ENCODE measurements at regions not wholly inside any gene's neighbourhood (a gene's known extent, or its start where the extent isn't known, plus 50 kb on each side); places are given as distances from the start of the nearest gene placed in this dataset.
A peak's percentile ranks its signal among the peaks of the same experiment; 100 is the strongest.

DNA sequence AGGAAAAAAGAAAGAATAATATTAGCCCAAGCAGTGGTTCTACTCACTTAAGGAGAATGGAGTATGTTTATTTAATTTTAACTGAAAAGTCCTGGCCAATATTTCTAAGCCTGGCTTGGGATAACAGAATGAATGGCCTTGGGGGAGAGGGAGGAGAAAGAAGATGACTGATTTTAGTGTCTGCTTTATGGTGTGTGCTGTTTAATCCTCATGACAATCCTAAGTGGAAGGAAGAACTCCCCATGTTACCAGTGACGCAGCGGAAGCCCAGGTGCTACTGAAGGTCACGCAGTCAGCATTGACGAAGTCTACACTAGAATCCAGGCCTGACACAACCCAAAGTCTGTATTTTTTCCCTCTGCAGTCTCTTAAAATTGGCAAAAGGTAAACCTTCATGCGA lies 50.5 kb downstream of the PALM2AKAP2 start:
- DNase-seq (ENCODE audit: low spot score) = no peak

DNA sequence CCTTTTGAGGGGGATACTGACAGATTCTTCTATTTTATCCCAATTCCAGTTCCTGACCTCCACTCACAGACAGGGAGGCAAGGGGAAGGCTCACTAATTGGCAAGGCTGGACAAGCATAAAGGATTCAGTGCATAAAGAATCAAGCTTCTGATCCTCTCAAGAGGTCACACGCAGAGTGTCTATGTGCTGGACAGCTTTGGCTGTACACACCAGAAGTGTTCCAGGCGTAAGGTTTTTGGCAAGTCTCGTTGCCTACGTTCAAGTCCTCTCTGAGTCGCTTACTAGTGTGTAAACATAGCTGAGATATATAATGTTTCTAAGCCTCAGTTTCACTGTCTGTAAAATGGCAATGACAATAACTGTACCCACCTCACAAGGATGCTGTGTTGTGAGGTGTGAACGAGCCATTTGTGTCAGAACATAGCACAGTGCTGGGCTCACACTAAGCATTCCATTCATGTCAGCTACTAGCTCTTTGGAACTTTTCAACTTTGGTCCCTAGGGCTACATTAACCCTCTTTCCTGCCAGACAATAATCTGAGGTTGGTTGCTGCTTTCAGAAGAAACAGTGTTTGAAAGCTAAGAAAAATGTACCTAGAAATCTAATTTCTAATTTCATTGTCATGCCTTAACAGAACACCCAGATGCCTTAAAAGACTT lies 52.1 kb downstream of the PALM2AKAP2 start:
- no peak for DNase-seq (ENCODE audit: low spot score)

GRCh38 chr9:109834855-109835254 lies 54.9 kb downstream of the PALM2AKAP2 start:
- DNase-seq (ENCODE audit: low spot score) = no peak

DNA sequence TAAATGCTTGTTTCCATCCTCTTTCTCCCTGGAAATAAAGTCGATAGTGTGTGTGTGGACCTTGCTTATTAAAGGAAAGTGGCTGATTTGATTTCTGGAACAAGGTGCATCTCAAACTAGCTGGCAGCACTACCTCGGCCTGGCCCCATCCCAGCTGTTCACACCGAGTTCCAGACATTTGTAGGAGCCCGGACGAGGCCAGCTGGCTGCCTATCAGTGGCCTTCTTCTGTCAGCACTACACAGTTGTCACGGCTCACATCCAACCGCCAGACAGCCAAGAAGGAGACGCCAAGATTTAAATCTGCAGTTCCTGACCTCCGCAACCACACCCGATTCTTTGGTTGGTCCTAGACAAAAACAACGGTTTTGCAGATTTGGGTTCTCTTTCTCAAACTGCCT lies 63.6 kb downstream of the PALM2AKAP2 start:
- DNase-seq (ENCODE audit: low spot score) = no peak

DNA sequence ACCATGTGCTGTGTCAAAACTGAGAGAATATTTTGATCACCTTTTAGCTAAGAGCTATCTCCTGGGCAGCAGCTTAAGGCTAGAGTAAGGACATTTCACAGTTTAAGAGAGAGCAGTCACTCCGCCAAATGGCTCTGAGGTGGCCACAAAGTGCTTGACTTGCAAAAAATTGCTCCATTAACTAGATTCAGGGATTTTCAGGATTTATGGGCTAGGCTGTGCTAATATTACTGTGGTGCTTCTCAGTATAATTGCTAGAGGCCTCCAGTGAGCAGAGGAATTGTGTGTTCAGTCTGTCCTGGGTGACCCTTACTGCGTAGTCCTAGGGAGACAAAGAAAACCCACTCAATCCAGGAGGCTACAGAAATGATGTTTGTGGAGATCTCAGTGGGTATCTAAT lies 65.2 kb downstream of the PALM2AKAP2 start:
- no peak for DNase-seq (ENCODE audit: low spot score)

DNA sequence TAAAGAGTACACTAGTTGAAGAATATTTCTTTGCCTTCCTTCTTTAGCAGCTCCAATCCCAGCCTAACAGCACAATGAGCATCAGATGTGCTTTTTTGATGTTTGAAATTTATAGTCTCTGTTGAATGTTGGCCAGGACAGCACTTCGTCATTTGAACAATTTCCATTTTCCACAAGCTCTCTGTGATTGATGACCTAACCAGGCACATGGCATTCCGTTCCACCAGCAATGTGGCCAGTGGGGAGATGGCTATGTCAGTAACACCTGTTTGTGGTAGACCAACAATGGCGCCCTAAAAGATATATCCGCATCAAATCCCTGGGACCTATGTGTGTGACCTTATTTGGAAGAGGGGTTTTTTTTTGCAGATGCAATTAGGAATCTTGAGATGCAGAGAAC lies 66.8 kb downstream of the PALM2AKAP2 start:
- DNase-seq (ENCODE audit: low spot score) = no peak

DNA sequence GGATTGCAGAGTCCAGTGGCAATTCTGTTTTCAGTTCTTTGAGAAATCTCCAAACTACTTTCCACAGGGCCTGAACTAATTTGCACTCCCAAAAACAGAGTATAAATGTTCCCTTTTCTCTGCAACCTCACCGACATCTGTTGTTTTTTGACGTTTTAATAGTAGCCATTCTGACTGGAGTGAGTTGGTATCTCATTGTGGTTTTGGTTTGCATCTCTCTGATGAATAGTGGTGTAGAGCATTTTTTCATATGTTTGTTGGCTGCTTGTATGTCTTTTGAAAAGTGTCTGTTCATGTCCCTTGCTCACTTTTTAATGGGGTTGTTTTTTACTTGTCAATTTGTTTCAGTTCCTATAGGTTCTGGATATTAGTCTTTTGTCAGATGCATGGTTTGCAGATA lies 72.6 kb downstream of the PALM2AKAP2 start:
- DNase-seq (ENCODE audit: low spot score) = no peak

GRCh38 chr9:109855540-109855939 lies 75.5 kb downstream of the PALM2AKAP2 start:
- no peak for DNase-seq (ENCODE audit: low spot score)

GRCh38 chr9:109856785-109857184 lies 76.8 kb downstream of the PALM2AKAP2 start:
- DNase-seq (ENCODE audit: low spot score) = no peak

GRCh38 chr9:109857336-109857735 lies 77.3 kb downstream of the PALM2AKAP2 start:
- no peak for DNase-seq (ENCODE audit: low spot score)

DNA sequence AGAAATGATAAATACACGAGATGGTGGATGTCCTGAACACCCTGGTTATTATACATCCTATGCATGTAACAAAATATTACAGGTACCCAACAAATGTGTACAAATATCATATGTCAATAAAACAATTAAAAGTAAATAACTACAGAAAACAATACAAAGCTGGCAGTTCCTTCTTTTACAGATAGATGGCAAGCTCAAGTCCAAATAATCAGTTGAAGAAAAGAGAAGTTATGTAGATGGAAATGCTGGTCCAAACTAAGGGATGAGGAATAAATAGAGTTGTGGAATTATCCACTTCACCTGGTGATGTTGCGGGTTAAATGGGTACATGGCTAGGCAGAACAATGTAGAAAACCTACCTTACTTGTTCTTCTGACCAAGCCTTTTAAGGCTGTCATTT lies 79.4 kb downstream of the PALM2AKAP2 start:
- no peak for DNase-seq (ENCODE audit: low spot score)

DNA sequence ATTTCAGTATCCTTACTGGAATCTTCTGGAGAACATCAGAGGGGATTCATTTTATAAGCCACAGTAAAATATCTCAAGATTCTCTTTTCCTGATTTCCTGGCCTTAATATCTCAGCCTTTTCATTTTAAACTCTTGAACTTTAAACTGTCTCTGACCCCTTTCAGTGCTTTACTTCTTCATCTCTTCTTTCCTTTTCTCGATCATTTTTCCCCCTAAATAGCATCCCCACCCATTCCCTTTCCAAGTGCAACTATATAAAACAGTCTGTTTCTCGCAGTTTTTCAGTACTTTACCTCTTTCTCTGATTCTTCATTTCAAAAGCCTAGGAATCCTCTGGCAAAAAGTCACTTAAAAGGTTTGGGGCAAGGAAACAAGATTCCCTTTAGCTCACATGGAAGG lies 80.5 kb downstream of the PALM2AKAP2 start:
- DNase-seq (ENCODE audit: low spot score) = no peak

DNA sequence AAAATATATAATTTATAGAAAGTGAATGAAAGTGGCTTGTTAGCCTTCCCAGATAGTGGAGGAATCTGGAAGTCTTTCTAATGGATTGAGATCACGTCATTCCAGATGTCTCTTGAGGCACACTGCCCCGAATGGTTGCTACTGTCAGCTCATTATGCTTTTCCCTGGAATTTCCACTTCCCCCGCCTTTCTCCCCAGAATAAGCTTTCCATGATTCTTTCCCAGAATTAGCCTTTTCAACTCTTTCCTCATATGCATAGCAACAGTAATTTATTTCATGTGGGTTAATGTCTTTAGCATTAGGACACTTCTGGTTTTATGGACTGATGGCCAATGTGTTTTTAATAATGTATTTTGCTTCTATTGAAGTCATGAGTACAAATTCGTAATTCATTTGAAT lies 81.5 kb downstream of the PALM2AKAP2 start:
- no peak for DNase-seq (ENCODE audit: low spot score)

DNA sequence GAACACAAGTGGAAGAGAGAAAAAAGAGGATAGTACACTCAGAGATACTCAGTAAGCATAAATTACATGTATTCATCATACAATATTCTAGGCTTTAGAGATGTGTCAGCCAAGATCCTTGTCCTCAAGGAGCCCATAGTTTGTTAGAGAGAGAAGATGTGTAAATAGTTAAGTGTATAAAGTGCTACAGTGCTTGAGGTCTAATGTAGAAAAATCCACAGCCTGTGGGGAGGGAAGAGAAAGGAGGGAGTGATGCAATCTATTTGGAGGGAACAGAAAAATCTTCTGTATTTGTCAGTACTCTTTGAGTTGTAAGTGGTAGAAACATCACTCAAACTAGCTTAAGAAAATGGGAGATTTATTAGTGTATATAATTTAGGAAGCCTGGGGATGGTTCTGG lies 81.9 kb downstream of the PALM2AKAP2 start:
- no peak for DNase-seq (ENCODE audit: low spot score)

- no peak for DNase-seq (ENCODE audit: low spot score)
These were observed 82.5 kb downstream of the PALM2AKAP2 start for GRCh38 chr9:109862452-109862851.

- no peak for DNase-seq (ENCODE audit: low spot score)
These were observed 84.0 kb downstream of the PALM2AKAP2 start for GRCh38 chr9:109863961-109864360.

GRCh38 chr9:109865521-109865920 lies 85.5 kb downstream of the PALM2AKAP2 start:
- no peak for DNase-seq (ENCODE audit: low spot score)

DNA sequence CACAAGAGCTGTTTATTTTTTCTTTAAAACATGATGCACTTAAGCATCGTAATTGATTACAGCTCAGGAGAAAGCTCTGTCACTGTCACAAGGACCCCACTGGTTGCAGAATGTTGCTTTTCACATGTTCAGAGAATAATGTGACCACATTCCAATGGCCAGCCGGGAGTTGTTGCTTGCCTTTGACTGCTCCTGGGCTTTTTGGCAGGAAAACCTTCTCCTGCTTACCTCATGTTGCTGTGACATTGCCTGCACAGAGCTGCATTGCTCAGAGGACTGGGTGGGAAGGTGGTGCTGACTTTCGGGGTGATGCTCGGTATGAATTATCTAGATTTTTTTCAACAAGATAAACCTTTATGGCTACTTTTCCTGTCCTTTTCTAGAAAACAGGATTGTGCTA lies 88.2 kb downstream of the PALM2AKAP2 start:
- DNase-seq (ENCODE audit: low spot score) = no peak

GRCh38 chr9:109868722-109869121 lies 88.7 kb downstream of the PALM2AKAP2 start:
- DNase-seq (ENCODE audit: low spot score) = no peak

GRCh38 chr9:109870365-109870764 lies 90.4 kb downstream of the PALM2AKAP2 start:
- no peak for DNase-seq (ENCODE audit: low spot score)

- no peak for DNase-seq (ENCODE audit: low spot score)
These were observed 92.9 kb downstream of the PALM2AKAP2 start for GRCh38 chr9:109872901-109873300.

GRCh38 chr9:109875495-109876129 lies 95.6 kb downstream of the PALM2AKAP2 start:
- no peak for DNase-seq (ENCODE audit: low spot score)

DNA sequence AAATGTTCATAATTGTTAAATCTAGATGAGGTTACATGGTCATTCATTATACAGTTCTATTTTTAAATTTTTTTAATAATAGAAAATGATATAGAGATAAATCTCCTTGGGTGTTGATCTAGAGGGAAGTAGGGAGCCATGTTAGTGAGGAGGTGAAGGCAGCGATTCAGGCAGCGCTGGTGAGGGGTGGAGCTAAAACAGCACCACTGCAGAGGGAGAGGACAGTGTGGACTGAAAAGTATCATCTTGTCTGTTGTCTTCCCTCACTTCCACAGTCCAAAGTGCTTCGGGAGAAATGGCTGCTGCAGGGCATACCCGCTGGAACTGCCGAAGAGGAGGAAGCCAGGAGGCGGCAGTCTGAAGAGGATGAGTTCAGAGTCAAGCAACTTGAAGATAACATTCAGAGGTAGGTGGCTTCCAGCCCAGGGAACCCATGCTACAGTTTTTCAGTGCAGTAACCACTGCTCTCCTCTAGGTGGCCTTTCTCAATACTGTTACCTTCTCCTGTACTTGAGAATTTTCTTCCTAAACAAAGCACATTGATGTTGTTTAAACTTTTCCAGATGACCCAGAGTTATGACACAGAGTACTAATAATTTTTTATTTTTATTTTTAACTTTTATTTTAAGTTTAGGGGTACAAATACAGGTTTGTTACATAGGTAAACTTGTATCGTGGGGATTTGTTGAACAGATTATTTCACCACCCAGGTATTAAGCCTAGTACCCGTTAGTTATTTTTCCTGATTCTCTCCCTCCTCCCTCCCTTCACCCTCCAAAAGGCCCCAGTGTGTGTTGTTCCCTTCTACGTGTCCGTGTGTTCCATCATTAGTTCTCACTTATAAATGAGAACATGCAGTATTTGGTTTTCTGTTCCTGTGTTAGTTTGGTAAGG lies 100.5 kb downstream of the PALM2AKAP2 start:
- DNase-seq (ENCODE audit: low spot score) = peak; percentile 28
